Left kidney (tissue), 1 donor: ENCODE measurements at regions not wholly inside any gene's neighbourhood (a gene's known extent, or its start where the extent isn't known, plus 50 kb on each side); places are given as distances from the start of the nearest gene placed in this dataset.
"Not testable (repeated sequence)": the region's sequence is repeated elsewhere in the genome, so short reads cannot be mapped to it uniquely, and the experiment has no call there.

Experiments
- DNase-seq: peaks from one replicate; pipeline ENCODE4 v3.0.0-alpha.2; 2013

- DNase-seq = no peak
These were observed 1209.3 kb downstream of the FSCB start for GRCh38 chr14:43297794-43298193.

- DNase-seq = not testable (repeated sequence)
These were observed 1211.0 kb downstream of the FSCB start for GRCh38 chr14:43296061-43296460.

GRCh38 chr14:43285575-43285974, 1221.5 kb downstream of the FSCB start:
- no peak for DNase-seq

- no peak for DNase-seq
These were observed 1247.0 kb downstream of the FSCB start for GRCh38 chr14:43260056-43260455.

GRCh38 chr14:43258396-43258795, 1248.7 kb downstream of the FSCB start:
- no peak for DNase-seq

GRCh38 chr14:43256996-43257395, 1250.1 kb downstream of the FSCB start:
- not testable (repeated sequence) for DNase-seq

- no peak for DNase-seq
These were observed 1254.2 kb downstream of the FSCB start for GRCh38 chr14:43252866-43253265.

GRCh38 chr14:43249591-43249990, 1257.5 kb downstream of the FSCB start:
- DNase-seq = peak; percentile 17

GRCh38 chr14:43249116-43249515, 1258.0 kb downstream of the FSCB start:
- no peak for DNase-seq

- DNase-seq = no peak
These were observed 1259.2 kb downstream of the FSCB start for GRCh38 chr14:43247877-43248276.

- no peak for DNase-seq
These were observed 1262.9 kb downstream of the FSCB start for GRCh38 chr14:43244142-43244625.

- no peak for DNase-seq
These were observed 1263.9 kb downstream of the FSCB start for GRCh38 chr14:43243168-43243567.

- DNase-seq = no peak
These were observed 1274.8 kb downstream of the FSCB start for GRCh38 chr14:43232261-43232660.

- no peak for DNase-seq
These were observed 1291.6 kb downstream of the FSCB start for GRCh38 chr14:43215524-43215923.

- DNase-seq = no peak
These were observed 1299.9 kb downstream of the FSCB start for GRCh38 chr14:43207189-43207588.

GRCh38 chr14:43204816-43205215, 1302.3 kb downstream of the FSCB start:
- DNase-seq = no peak

GRCh38 chr14:43200519-43200918, 1306.6 kb downstream of the FSCB start:
- DNase-seq = no peak

- no peak for DNase-seq
These were observed 1308.6 kb downstream of the FSCB start for GRCh38 chr14:43198465-43198864.

- DNase-seq = no peak
These were observed 1322.5 kb downstream of the FSCB start for GRCh38 chr14:43184540-43184939.

GRCh38 chr14:43183916-43184315, 1323.2 kb downstream of the FSCB start:
- no peak for DNase-seq

- peak; percentile 11 for DNase-seq
These were observed 1331.2 kb downstream of the FSCB start for GRCh38 chr14:43175896-43176295.

GRCh38 chr14:43172899-43173548, 1334.1 kb downstream of the FSCB start:
- no peak for DNase-seq

GRCh38 chr14:43169722-43170121, 1337.4 kb downstream of the FSCB start:
- no peak for DNase-seq

GRCh38 chr14:43168371-43168925, 1338.6 kb downstream of the FSCB start:
- DNase-seq = no peak
